Activated CD8-positive, alpha-beta T cell treated with anti-CD3 and anti-CD28 coated beads for 36 hours (primary cell): ENCODE measurements at regions not wholly inside any gene's neighbourhood (a gene's known extent, or its start where the extent isn't known, plus 50 kb on each side); places are given as distances from the start of the nearest gene placed in this dataset.

ENCODE experiments used
- ATAC-seq: fragments of 200-7000 bp; cut with Tn5 transposase; one replicate; pipeline ENCODE4 v1.10.0; 2021; ENCODE audit warnings: mild to moderate bottlenecking, moderate library complexity
- CTCF ChIA-PET: fragments of 350-600 bp; sonication (Branson Sonifier 250); formaldehyde crosslinking; loops from one replicate; lab custom pipeline; 2021; ENCODE audit warnings: antibody characterized with exemption; lab: Charles Lee
- POLR2A ChIA-PET: fragments of 350-600 bp; sonication (Branson Sonifier 250); formaldehyde crosslinking; loops from one replicate; lab custom pipeline; 2021; ENCODE audit warnings: antibody characterized with exemption; lab: Charles Lee
- DNase-seq: peaks from one replicate; pipeline ENCODE4 v3.0.0-alpha.2; 2020
- H3K27ac Mint-ChIP-seq: one replicate; pipeline ENCODE4 v1.8.0; 2021; ENCODE audit warnings: mild to moderate bottlenecking, mixed read lengths
- H3K27me3 Mint-ChIP-seq: one replicate; pipeline ENCODE4 v1.8.0; 2021; ENCODE audit warnings: mixed read lengths
- H3K36me3 Mint-ChIP-seq: one replicate; pipeline ENCODE4 v1.8.0; 2021; ENCODE audit warnings: low read depth, mixed read lengths
- H3K4me1 Mint-ChIP-seq: one replicate; pipeline ENCODE4 v1.8.0; 2021; ENCODE audit warnings: low read depth, mixed read lengths
- H3K4me3 Mint-ChIP-seq: one replicate; pipeline ENCODE4 v1.8.0; 2021; ENCODE audit warnings: mild to moderate bottlenecking, moderate library complexity, mixed read lengths
- H3K9me3 Mint-ChIP-seq: one replicate; pipeline ENCODE4 v1.8.0; 2021; ENCODE audit warnings: mixed read lengths
- CTCF ChIP-seq: fragments of 200-600 bp; IDR thresholded peaks from one replicate; pipeline ENCODE4 v1.8.0; 2022; ENCODE audit warnings: antibody characterized with exemption, mild to moderate bottlenecking
- intact Hi-C: fragments of 100-400 bp; cut with micrococcal nuclease; formaldehyde crosslinking; loops from one replicate; pipeline ENCODE4 v1.10.0; 2022

- no peak for DNase-seq
- no peaks in the 10 kb centered on the region for H3K36me3 Mint-ChIP-seq
- POLR2A ChIA-PET = no interaction called here
- CTCF ChIA-PET = no interaction called here
- no peak for TF ChIP-seq CTCF
- no peaks in the 10 kb centered on the region for H3K4me1 Mint-ChIP-seq
- no peak for ATAC-seq
- H3K27ac Mint-ChIP-seq = no peak overlapping the region
- no peaks in the 10 kb centered on the region for H3K27me3 Mint-ChIP-seq
- intact Hi-C loops = no loop called here
- H3K4me3 Mint-ChIP-seq = no peak overlapping the region
- peaks cover 1% of the 10 kb centered on the region for H3K9me3 Mint-ChIP-seq
Measured at GRCh38 chr18:39500306-39500705, 1934.7 kb upstream of the CELF4 start.

GRCh38 chr18:39497821-39498220, 1932.2 kb upstream of the CELF4 start:
- H3K36me3 Mint-ChIP-seq = no peaks in the 10 kb centered on the region

GRCh38 chr18:39496986-39497385, 1931.4 kb upstream of the CELF4 start:
- H3K27me3 Mint-ChIP-seq = no peaks in the 10 kb centered on the region
- ChIA-PET CTCF (no interaction called here), POLR2A (no interaction called here)
- ATAC-seq = no peak
- TF ChIP-seq CTCF = no peak
- peaks cover 7% of the 10 kb centered on the region for H3K9me3 Mint-ChIP-seq
- no peak overlapping the region for H3K4me3 Mint-ChIP-seq
- no peaks in the 10 kb centered on the region for H3K36me3 Mint-ChIP-seq
- no peaks in the 10 kb centered on the region for H3K4me1 Mint-ChIP-seq
- intact Hi-C loops = no loop called here
- no peak overlapping the region for H3K27ac Mint-ChIP-seq
- no peak for DNase-seq

More at GRCh38 chr18:39497821-39498220, 1932.2 kb upstream of the CELF4 start:
- POLR2A ChIA-PET = no interaction called here
- peaks cover 3% of the 10 kb centered on the region for H3K9me3 Mint-ChIP-seq
- DNase-seq = no peak
- no peaks in the 10 kb centered on the region for H3K27me3 Mint-ChIP-seq
- no peak overlapping the region for H3K4me3 Mint-ChIP-seq
- H3K27ac Mint-ChIP-seq = no peak overlapping the region
- H3K4me1 Mint-ChIP-seq = no peaks in the 10 kb centered on the region
- TF ChIP-seq CTCF = no peak
- CTCF ChIA-PET = no interaction called here
- ATAC-seq = no peak
- intact Hi-C loops = no loop called here

GRCh38 chr18:39494211-39494896, 1928.8 kb upstream of the CELF4 start:
- Mint-ChIP-seq H3K36me3 (no peaks in the 10 kb centered on the region), H3K4me3 (no peak overlapping the region), H3K9me3 (peaks cover 8% of the 10 kb centered on the region), H3K27me3 (no peaks in the 10 kb centered on the region), H3K27ac (no peak overlapping the region), H3K4me1 (no peaks in the 10 kb centered on the region)
- ChIA-PET POLR2A (interaction anchor here (0.6 kb wide), 1 partner anchor 89 kb away, joined by 3 read pairs; no protein-coding TSS in a partner anchor), CTCF (no interaction called here)
- ATAC-seq (no peak), DNase-seq (no peak)
- TF ChIP-seq CTCF = no peak
- intact Hi-C loops = no loop called here

- POLR2A ChIA-PET = no interaction called here
- DNase-seq (no peak), ATAC-seq (no peak)
- no peak for TF ChIP-seq CTCF
- H3K4me3 Mint-ChIP-seq = no peak overlapping the region
- no peaks in the 10 kb centered on the region for H3K36me3 Mint-ChIP-seq
- H3K9me3 Mint-ChIP-seq = peaks cover 8% of the 10 kb centered on the region
- CTCF ChIA-PET = no interaction called here
- H3K27ac Mint-ChIP-seq = no peak overlapping the region
- no peaks in the 10 kb centered on the region for H3K27me3 Mint-ChIP-seq
- no peaks in the 10 kb centered on the region for H3K4me1 Mint-ChIP-seq
- intact Hi-C loops = no loop called here
Measured at GRCh38 chr18:39491408-39491807, 1925.8 kb upstream of the CELF4 start.
